Testis (tissue), 2 donors: ENCODE measurements at regions not wholly inside any gene's neighbourhood (a gene's known extent, or its start where the extent isn't known, plus 50 kb on each side); places are given as distances from the start of the nearest gene placed in this dataset.

Source experiments
- DNase-seq: peaks from one replicate; pipeline ENCODE4 v3.0.0-alpha.2; 2019
- H3K27ac ChIP-seq, 2 donors: fragments of 200-600 bp; sonication (generic); one replicate each; pipeline ENCODE4 v1.5.1; 2019
- H3K27me3 ChIP-seq: fragments of 200-600 bp; sonication (generic); one replicate; pipeline ENCODE4 v1.5.1; 2019
- H3K36me3 ChIP-seq: fragments of 200-600 bp; sonication (generic); one replicate; pipeline ENCODE4 v1.5.1; 2017; ENCODE audit warnings: low read depth; ENCODE audit errors: missing control alignments
- H3K4me1 ChIP-seq: fragments of 200-600 bp; sonication (generic); one replicate; pipeline ENCODE4 v1.5.1; 2019
- H3K4me3 ChIP-seq, 2 donors: fragments of 200-600 bp; sonication (generic); one replicate each; pipeline ENCODE4 v1.5.1; 2017 to 2019
- H3K9me3 ChIP-seq: fragments of 200-600 bp; sonication (generic); one replicate; pipeline ENCODE4 v1.5.1; 2017
- POLR2A ChIP-seq: fragments of 450-650 bp; IDR thresholded peaks from one replicate; pipeline ENCODE4 v1.6.1; 2017; ENCODE audit warnings: antibody characterized with exemption, mild to moderate bottlenecking, moderate library complexity
- WGBS, 2 donors: methylation state at CpG; one replicate each; pipeline ENCODE4 v1.1.5; 2018; 5-methylcytosine and 5-hydroxymethylcytosine counted together
- intact Hi-C: fragments of 100-400 bp; cut with DNase I; formaldehyde crosslinking; loops from one replicate; pipeline ENCODE4 v1.15.1; 2023; ENCODE audit warnings: low total_unique reads
- TF ChIP-seq, protein P1 (sequence below), 3 experiments: fragments of 450-650 bp in 2 of 3; fragments of 200-600 bp in 1 of 3; sonication (generic) in 1 of 3; IDR thresholded peaks; one replicate each; pipeline ENCODE4 v1.5.1; 2016 to 2019; ENCODE audit warnings: antibody characterized with exemption in 3 of 3, mild to moderate bottlenecking in 2 of 3, moderate library complexity in 1 of 3

DNA sequence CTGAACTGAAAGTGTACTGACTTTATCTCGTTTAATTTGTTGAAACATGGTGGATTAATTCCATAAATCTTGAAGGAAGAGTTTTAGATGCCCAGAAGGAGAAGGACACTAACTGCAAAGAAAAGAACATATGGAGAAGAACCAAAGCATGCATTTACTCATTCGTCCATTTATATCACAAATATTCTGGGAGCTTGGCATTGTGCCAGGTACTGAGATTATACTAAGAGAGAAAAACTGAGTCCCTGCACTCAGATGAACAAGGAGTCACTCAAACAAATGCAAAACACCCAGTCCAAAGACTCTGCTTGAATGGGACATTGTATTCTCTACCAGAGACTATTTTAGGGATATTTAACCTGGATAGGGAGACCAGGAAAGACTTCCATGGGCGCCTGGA is 588.0 kb upstream of the MGMT start:
- no peak overlapping the region for H3K4me3 ChIP-seq
- WGBS, 2 donors: 70 to 73% methylated on average over 3 of the region's 3 CpGs
- TF ChIP-seq, protein P1, sequence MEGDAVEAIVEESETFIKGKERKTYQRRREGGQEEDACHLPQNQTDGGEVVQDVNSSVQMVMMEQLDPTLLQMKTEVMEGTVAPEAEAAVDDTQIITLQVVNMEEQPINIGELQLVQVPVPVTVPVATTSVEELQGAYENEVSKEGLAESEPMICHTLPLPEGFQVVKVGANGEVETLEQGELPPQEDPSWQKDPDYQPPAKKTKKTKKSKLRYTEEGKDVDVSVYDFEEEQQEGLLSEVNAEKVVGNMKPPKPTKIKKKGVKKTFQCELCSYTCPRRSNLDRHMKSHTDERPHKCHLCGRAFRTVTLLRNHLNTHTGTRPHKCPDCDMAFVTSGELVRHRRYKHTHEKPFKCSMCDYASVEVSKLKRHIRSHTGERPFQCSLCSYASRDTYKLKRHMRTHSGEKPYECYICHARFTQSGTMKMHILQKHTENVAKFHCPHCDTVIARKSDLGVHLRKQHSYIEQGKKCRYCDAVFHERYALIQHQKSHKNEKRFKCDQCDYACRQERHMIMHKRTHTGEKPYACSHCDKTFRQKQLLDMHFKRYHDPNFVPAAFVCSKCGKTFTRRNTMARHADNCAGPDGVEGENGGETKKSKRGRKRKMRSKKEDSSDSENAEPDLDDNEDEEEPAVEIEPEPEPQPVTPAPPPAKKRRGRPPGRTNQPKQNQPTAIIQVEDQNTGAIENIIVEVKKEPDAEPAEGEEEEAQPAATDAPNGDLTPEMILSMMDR (IDR thresholded peaks at IDR 0.05): no peak
- TF ChIP-seq POLR2A: no peak
- no peak for DNase-seq
- no peaks in the 10 kb centered on the region for H3K4me1 ChIP-seq
- intact Hi-C loops: no loop called here
- no peak overlapping the region for H3K27ac ChIP-seq
- no peaks in the 10 kb centered on the region for H3K9me3 ChIP-seq
- no peaks in the 10 kb centered on the region for H3K27me3 ChIP-seq
- no peaks in the 10 kb centered on the region for H3K36me3 ChIP-seq

DNA sequence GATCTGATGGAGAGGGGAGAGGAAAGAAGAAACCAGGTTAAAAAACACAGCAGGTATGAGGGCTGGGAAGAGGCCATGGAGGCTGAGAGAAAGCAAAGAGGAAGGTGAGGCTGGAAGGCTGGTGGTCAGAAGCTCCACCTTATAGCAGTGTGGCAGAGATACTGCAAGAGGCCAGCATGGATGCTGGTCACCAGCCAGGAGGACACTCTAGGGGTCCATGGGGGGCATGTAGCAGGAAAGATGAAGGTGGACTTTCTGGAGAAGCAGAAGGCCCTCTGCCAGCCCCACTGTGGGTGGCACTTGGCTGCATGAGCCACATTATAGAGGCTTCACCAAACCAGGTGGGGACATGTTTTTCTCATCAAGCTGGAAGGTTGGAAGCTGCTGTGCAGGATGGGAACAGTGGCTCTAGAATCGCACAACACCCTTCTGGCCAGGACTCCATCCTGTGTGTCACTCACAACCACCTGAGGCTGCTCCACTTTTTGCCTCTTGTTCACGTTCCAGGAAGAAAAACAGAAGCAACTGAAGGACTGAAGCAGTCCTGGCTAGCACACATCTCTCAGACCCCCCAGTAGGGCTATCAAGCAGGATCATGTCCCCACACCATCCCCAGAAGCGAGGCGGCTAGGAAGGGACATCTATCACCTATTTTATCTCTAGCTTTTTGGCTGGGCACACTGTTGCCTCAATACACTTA is 587.5 kb upstream of the MGMT start:
- no peaks in the 10 kb centered on the region for H3K36me3 ChIP-seq
- H3K27me3 ChIP-seq: no peaks in the 10 kb centered on the region
- WGBS, 2 donors: 83 to 90% methylated on average over 4 of the region's 4 CpGs
- TF ChIP-seq, protein P1 (IDR thresholded peaks at IDR 0.05): no peak
- TF ChIP-seq POLR2A: no peak
- no peaks in the 10 kb centered on the region for H3K4me1 ChIP-seq
- no peak for DNase-seq
- no peak overlapping the region for H3K4me3 ChIP-seq
- no peak overlapping the region for H3K27ac ChIP-seq
- intact Hi-C loops: no loop called here
- H3K9me3 ChIP-seq: no peaks in the 10 kb centered on the region

DNA sequence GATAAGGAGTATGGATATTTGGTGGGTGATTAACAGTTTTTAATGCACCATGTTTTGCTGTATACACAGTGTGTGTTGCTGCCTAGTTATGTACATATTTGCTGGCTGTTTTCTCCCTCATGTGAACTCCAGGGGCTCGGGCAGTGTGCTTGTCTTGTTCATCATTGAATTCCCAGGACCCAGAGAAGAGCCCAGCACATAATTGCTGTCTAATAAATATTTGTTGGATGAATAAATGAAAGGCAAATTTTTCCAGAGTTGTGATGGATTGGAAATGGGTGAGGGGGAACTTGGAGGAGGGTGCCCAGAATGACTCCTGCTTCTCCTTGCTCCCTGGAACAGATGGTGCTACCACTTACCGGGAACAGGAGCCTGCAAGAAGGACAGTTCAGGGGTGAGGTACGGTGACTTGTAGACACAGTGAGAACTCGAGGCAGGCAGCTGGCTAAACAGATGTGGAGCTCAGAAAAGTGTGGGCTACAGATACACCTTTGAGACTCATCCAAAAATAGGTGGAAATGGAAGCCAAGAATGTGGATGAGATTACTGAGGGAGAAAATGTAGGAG is 586.8 kb upstream of the MGMT start:
- no peaks in the 10 kb centered on the region for H3K9me3 ChIP-seq
- H3K4me3 ChIP-seq: no peak overlapping the region
- intact Hi-C loops: no loop called here
- WGBS, 2 donors: 63 to 69% methylated on average over 4 of the region's 4 CpGs
- no peak for DNase-seq
- no peak overlapping the region for H3K27ac ChIP-seq
- no peaks in the 10 kb centered on the region for H3K27me3 ChIP-seq
- no peaks in the 10 kb centered on the region for H3K36me3 ChIP-seq
- no peaks in the 10 kb centered on the region for H3K4me1 ChIP-seq
- TF ChIP-seq, protein P1 (IDR thresholded peaks at IDR 0.05): no peak
- TF ChIP-seq POLR2A: no peak

DNA sequence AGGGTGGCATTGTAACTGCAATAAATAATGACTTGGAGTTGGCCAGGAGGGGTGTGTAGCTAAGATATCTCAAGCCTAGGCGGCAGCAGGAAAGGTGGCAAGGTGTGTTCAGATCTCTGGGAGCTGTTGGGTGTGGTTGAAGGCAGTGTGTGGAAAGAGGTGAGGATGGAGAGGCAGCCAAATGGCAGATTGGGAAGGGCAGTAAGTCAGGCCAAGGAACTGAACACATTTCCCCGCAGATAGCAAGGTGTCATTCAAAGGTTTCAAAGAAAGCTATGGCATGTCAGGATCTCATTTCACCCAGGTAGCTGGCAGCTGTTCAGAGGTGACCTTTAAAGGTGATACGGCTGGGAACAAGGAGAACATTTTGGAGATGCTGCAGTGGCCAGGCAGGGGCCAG is 586.0 kb upstream of the MGMT start:
- WGBS, 2 donors: 95 to 98% methylated on average over 3 of the region's 3 CpGs
- Histone ChIP-seq H3K9me3 (no peaks in the 10 kb centered on the region), H3K27ac (no peak overlapping the region), H3K36me3 (no peaks in the 10 kb centered on the region), H3K4me1 (no peaks in the 10 kb centered on the region), H3K4me3 (no peak overlapping the region), H3K27me3 (no peaks in the 10 kb centered on the region)
- intact Hi-C loops: no loop called here
- no peak for DNase-seq
- TF ChIP-seq, protein P1 (IDR thresholded peaks at IDR 0.05): no peak
- no peak for TF ChIP-seq POLR2A
